CD4-positive, alpha-beta memory T cell (primary cell): ENCODE measurements at regions not wholly inside any gene's neighbourhood (a gene's known extent, or its start where the extent isn't known, plus 50 kb on each side); places are given as distances from the start of the nearest gene placed in this dataset.

Experiments
- CTCF ChIA-PET: fragments of 350-600 bp; sonication (Branson Sonifier 250); formaldehyde crosslinking; loops from one replicate; lab custom pipeline; 2021; ENCODE audit warnings: inconsistent platforms; ENCODE audit not compliant: partially characterized antibody; lab: Charles Lee
- POLR2A ChIA-PET: fragments of 350-600 bp; sonication (Branson Sonifier 250); formaldehyde crosslinking; loops from one replicate; lab custom pipeline; 2021; ENCODE audit not compliant: partially characterized antibody; lab: Charles Lee
- DNase-seq, 5 donors: peaks; one replicate each; pipeline versions ENCODE4 v3.0.0 to v3.0.0-alpha.2; 2020 to 2022; ENCODE audit warnings: mixed read lengths in 1 of 5
- H3K27ac ChIP-seq: one replicate; pipeline ENCODE4 v1.7.0; 2013; ENCODE audit warnings: low read depth, low read length
- H3K27me3 ChIP-seq: 2 replicates; pipeline ENCODE4 v1.7.0; 2013; ENCODE audit warnings: mild to moderate bottlenecking, low read length, moderate library complexity; ENCODE audit not compliant: insufficient read depth
- H3K36me3 ChIP-seq: 2 replicates; pipeline ENCODE4 v1.7.0; 2013; ENCODE audit warnings: mild to moderate bottlenecking, low read length, moderate library complexity; ENCODE audit not compliant: insufficient read depth
- H3K4me1 ChIP-seq: 2 replicates; pipeline ENCODE4 v1.7.0; 2013; ENCODE audit warnings: mild to moderate bottlenecking, low read length, moderate library complexity; ENCODE audit not compliant: insufficient read depth
- H3K4me3 ChIP-seq, 2 donors: one replicate each; pipeline ENCODE4 v1.7.0; 2013; ENCODE audit warnings: low read length in 2 of 2, mild to moderate bottlenecking in 1 of 2
- H3K9me3 ChIP-seq, 2 donors: one replicate each; pipeline ENCODE4 v1.7.0; 2013; ENCODE audit warnings: low read length in 2 of 2, control low read depth in 1 of 2; ENCODE audit not compliant: control insufficient read depth in 1 of 2
- H3K27ac Mint-ChIP-seq, 7 donors: one replicate each; pipeline ENCODE4 v1.8.0; 2020 to 2021; ENCODE audit warnings: mixed read lengths in 7 of 7, mild to moderate bottlenecking in 6 of 7, inconsistent platforms in 3 of 7, moderate library complexity in 3 of 7
- H3K27me3 Mint-ChIP-seq, 2 donors: one replicate each; pipeline ENCODE4 v1.8.0; 2020 to 2021; ENCODE audit warnings: mixed read lengths in 2 of 2
- H3K36me3 Mint-ChIP-seq, 2 donors: one replicate each; pipeline ENCODE4 v1.8.0; 2020 to 2021; ENCODE audit warnings: mixed read lengths in 2 of 2, inconsistent platforms in 1 of 2, mild to moderate bottlenecking in 1 of 2
- H3K4me1 Mint-ChIP-seq, 4 donors: one replicate each; pipeline ENCODE4 v1.8.0; 2020 to 2021; ENCODE audit warnings: mixed read lengths in 4 of 4, mild to moderate bottlenecking in 1 of 4
- H3K4me3 Mint-ChIP-seq, 8 donors: one replicate each; pipeline ENCODE4 v1.8.0; 2020 to 2021; ENCODE audit warnings: mixed read lengths in 8 of 8, mild to moderate bottlenecking in 7 of 8, moderate library complexity in 6 of 8, inconsistent platforms in 3 of 8
- H3K9me3 Mint-ChIP-seq, 8 donors: one replicate each; pipeline ENCODE4 v1.8.0; 2020 to 2021; ENCODE audit warnings: mixed read lengths in 8 of 8, mild to moderate bottlenecking in 5 of 8, inconsistent platforms in 3 of 8, moderate library complexity in 1 of 8
- intact Hi-C: fragments of 100-400 bp; cut with micrococcal nuclease; formaldehyde crosslinking; loops from one replicate; pipeline ENCODE4 v1.15.1; 2023

DNA sequence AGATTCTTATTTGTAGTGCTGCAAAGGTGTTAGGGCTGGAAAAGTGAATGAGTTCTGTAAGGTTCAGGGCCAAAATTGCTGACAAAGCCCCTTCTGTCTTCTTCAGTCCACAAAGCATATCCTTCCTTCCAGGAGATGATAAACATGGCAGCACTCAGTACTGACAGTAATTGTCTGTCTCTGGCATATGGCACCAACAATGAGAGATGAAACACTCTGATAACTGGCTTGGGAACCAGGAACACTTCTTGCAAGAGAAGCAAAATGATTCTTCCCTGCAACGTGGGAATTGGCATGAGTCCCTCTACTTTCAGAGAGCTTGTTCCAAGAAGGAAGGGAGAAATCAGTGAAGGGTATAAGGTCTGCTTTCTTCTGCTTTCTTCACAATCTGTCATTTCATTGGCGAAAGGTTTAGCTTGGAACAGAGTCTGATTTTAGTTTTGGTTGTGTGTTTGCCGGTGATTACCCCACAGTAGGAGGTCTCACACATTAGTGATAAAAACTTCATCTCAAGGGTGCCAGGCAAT is 963.3 kb downstream of the NLGN4X start:
- DNase-seq, result no peak
- Histone ChIP-seq H3K36me3 (no peaks in the 10 kb centered on the region), H3K4me1 (no peaks in the 10 kb centered on the region), H3K27me3 (no peaks in the 10 kb centered on the region), H3K27ac (no peak overlapping the region), H3K9me3 (no peaks in the 10 kb centered on the region), H3K4me3 (no peak overlapping the region)
- H3K4me1 Mint-ChIP-seq, result no peaks in the 10 kb centered on the region
- ChIA-PET POLR2A (no interaction called here), CTCF (no interaction called here)
- H3K4me3 Mint-ChIP-seq, result no peak overlapping the region
- no peaks in the 10 kb centered on the region for H3K27me3 Mint-ChIP-seq
- H3K9me3 Mint-ChIP-seq, result peaks cover 0 to 13% (median 5%) of the 10 kb centered on the region in 8 donors
- intact Hi-C loops, result no loop called here
- H3K27ac Mint-ChIP-seq, result no peak overlapping the region
- no peaks in the 10 kb centered on the region for H3K36me3 Mint-ChIP-seq

- intact Hi-C loops, result no loop called here
- DNase-seq, result no peak
- ChIA-PET POLR2A (no interaction called here), CTCF (no interaction called here)
- Mint-ChIP-seq H3K36me3 (no peaks in the 10 kb centered on the region), H3K27ac (no peak overlapping the region), H3K27me3 (no peaks in the 10 kb centered on the region), H3K9me3 (peaks cover 0 to 27% (median 8%) of the 10 kb centered on the region in 8 donors), H3K4me3 (no peak overlapping the region), H3K4me1 (no peaks in the 10 kb centered on the region)
- Histone ChIP-seq H3K4me1 (no peaks in the 10 kb centered on the region), H3K27me3 (no peaks in the 10 kb centered on the region), H3K4me3 (no peak overlapping the region), H3K36me3 (no peaks in the 10 kb centered on the region), H3K9me3 (no peaks in the 10 kb centered on the region), H3K27ac (no peak overlapping the region)
These were observed 978.6 kb downstream of the NLGN4X start for GRCh38 chrX:5250106-5250505.

DNA sequence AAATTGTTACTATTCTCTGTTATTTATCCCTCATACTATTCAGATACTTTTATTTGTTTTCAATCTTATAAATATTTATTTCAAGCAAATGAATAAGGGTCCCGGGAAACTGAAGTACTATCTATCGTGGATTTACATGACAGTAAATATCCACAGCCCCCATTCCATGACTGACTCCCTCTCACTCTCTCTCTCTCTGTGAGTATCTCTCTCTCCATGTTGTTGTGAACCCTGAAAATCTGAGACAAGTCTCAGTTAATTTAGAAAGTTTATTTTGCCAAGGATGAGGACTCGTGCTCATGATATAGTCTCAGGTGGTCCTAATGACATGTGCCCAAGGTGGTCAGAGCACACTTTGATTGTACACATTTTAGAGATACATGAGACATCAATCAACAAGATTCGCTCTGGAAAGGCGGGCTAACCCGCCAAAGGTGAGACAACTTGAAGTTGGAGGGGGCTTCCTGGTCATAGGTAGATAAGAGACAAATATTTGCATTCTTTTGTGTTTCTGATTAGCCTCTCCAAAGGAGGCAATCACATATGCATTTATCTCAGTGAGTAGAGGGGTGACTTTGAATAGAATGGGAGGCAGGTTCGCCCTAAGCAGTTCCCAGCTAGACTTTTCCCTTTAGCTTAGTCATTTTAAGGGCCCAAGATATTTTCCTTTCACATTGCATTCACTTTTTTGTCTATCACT is 986.4 kb downstream of the NLGN4X start:
- no peaks in the 10 kb centered on the region for H3K9me3 ChIP-seq
- H3K36me3 ChIP-seq, result no peaks in the 10 kb centered on the region
- ChIA-PET CTCF (no interaction called here), POLR2A (no interaction called here)
- H3K4me1 Mint-ChIP-seq, result no peaks in the 10 kb centered on the region
- no peak overlapping the region for H3K4me3 ChIP-seq
- H3K4me3 Mint-ChIP-seq, result no peak overlapping the region
- no peak overlapping the region for H3K27ac ChIP-seq
- peaks cover 0 to 32% (median 10%) of the 10 kb centered on the region in 8 donors for H3K9me3 Mint-ChIP-seq
- H3K27me3 Mint-ChIP-seq, result no peaks in the 10 kb centered on the region
- no peaks in the 10 kb centered on the region for H3K4me1 ChIP-seq
- intact Hi-C loops, result no loop called here
- no peaks in the 10 kb centered on the region for H3K27me3 ChIP-seq
- H3K36me3 Mint-ChIP-seq, result no peaks in the 10 kb centered on the region
- DNase-seq, result no peak
- H3K27ac Mint-ChIP-seq, result no peak overlapping the region

DNA sequence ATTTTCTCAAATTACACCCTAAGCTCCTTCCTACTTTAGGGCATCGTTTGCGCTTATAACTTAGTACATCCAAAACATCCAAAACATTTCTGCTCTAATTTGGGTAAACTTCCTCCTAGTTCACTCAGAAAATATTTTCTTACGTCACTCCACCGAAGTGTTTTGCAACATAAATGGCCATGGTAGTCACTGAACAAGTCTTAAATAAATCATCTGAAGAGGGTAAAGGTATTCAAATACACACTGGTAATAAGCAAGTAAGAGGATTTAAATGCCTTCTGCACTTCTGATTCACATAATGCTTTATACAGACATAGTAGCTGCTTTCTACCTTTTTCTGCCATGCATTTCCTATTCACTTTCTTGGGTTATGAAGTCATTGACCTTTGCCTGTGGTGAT is 991.9 kb downstream of the NLGN4X start:
- Mint-ChIP-seq H3K27ac (no peak overlapping the region), H3K4me3 (no peak overlapping the region), H3K9me3 (peaks cover 0 to 35% (median 13%) of the 10 kb centered on the region in 8 donors), H3K4me1 (no peaks in the 10 kb centered on the region), H3K36me3 (peaks cover 0 to 3% of the 10 kb centered on the region in 2 donors), H3K27me3 (no peaks in the 10 kb centered on the region)
- H3K36me3 ChIP-seq, result no peaks in the 10 kb centered on the region
- intact Hi-C loops, result no loop called here
- no peaks in the 10 kb centered on the region for H3K9me3 ChIP-seq
- POLR2A ChIA-PET, result no interaction called here
- DNase-seq, result no peak
- no peaks in the 10 kb centered on the region for H3K4me1 ChIP-seq
- H3K27me3 ChIP-seq, result no peaks in the 10 kb centered on the region
- no peak overlapping the region for H3K27ac ChIP-seq
- no peak overlapping the region for H3K4me3 ChIP-seq
- CTCF ChIA-PET, result no interaction called here

DNA sequence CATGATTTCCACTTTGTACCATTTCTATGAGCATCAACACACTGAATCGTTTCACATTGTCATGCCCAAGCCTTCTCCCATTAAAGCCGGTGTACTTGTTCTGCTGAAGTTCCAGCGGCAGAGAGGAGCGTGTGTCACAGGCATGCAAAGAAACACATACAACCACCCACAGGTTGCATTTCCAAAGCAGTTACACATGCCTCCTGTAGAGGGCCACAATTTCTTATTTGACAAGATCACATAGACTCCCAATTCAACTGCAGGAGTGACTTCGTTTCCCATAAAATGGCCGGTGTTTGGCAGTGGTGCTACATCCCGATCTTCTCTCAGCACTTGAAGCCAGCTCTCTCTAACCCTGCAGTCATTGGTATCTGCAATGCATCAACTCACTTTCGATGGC is 992.6 kb downstream of the NLGN4X start:
- Histone ChIP-seq H3K27ac (no peak overlapping the region), H3K36me3 (no peaks in the 10 kb centered on the region), H3K4me1 (no peaks in the 10 kb centered on the region), H3K27me3 (no peaks in the 10 kb centered on the region), H3K9me3 (no peaks in the 10 kb centered on the region), H3K4me3 (no peak overlapping the region)
- Mint-ChIP-seq H3K4me1 (no peaks in the 10 kb centered on the region), H3K9me3 (peaks cover 2 to 40% (median 13%) of the 10 kb centered on the region in 8 donors), H3K27me3 (no peaks in the 10 kb centered on the region), H3K27ac (no peak overlapping the region), H3K36me3 (peaks cover 0 to 3% of the 10 kb centered on the region in 2 donors), H3K4me3 (no peak overlapping the region)
- no peak for DNase-seq
- POLR2A ChIA-PET, result no interaction called here
- CTCF ChIA-PET, result no interaction called here
- intact Hi-C loops, result no loop called here

- H3K27me3 ChIP-seq, result no peaks in the 10 kb centered on the region
- no peak overlapping the region for H3K4me3 ChIP-seq
- intact Hi-C loops, result no loop called here
- H3K9me3 ChIP-seq, result no peaks in the 10 kb centered on the region
- no peaks in the 10 kb centered on the region for H3K4me1 Mint-ChIP-seq
- no peak overlapping the region for H3K4me3 Mint-ChIP-seq
- H3K27me3 Mint-ChIP-seq, result no peaks in the 10 kb centered on the region
- H3K9me3 Mint-ChIP-seq, result peaks cover 2 to 30% (median 12%) of the 10 kb centered on the region in 8 donors
- DNase-seq, result no peak
- H3K4me1 ChIP-seq, result no peaks in the 10 kb centered on the region
- ChIA-PET CTCF (no interaction called here), POLR2A (no interaction called here)
- no peak overlapping the region for H3K27ac ChIP-seq
- no peaks in the 10 kb centered on the region for H3K36me3 ChIP-seq
- H3K27ac Mint-ChIP-seq, result no peak overlapping the region
- H3K36me3 Mint-ChIP-seq, result peaks cover 0 to 3% of the 10 kb centered on the region in 2 donors
These were observed 994.8 kb downstream of the NLGN4X start for GRCh38 chrX:5233830-5234229.

GRCh38 chrX:5220421-5220820 is 1008.2 kb downstream of the NLGN4X start:
- Histone ChIP-seq H3K27ac (no peak overlapping the region), H3K9me3 (no peaks in the 10 kb centered on the region), H3K4me1 (no peaks in the 10 kb centered on the region), H3K27me3 (no peaks in the 10 kb centered on the region), H3K4me3 (no peak overlapping the region), H3K36me3 (no peaks in the 10 kb centered on the region)
- DNase-seq, result no peak
- ChIA-PET CTCF (no interaction called here), POLR2A (no interaction called here)
- Mint-ChIP-seq H3K9me3 (peaks cover 0 to 40% (median 16%) of the 10 kb centered on the region in 8 donors), H3K4me1 (no peaks in the 10 kb centered on the region), H3K36me3 (no peaks in the 10 kb centered on the region), H3K27ac (no peak overlapping the region), H3K27me3 (no peaks in the 10 kb centered on the region), H3K4me3 (no peak overlapping the region)
- intact Hi-C loops, result no loop called here
